Heart left ventricle (tissue), 16 donors: ENCODE measurements at regions not wholly inside any gene's neighbourhood (a gene's known extent, or its start where the extent isn't known, plus 50 kb on each side); places are given as distances from the start of the nearest gene placed in this dataset.

ENCODE experiments used
- ATAC-seq, 4 donors: fragments of 200-7000 bp; cut with Tn5 transposase; one replicate each; pipeline ENCODE4 v1.9.1; 2020 to 2022; ENCODE audit warnings: moderate library complexity in 4 of 4, mild to moderate bottlenecking in 3 of 4, moderate number of reproducible peaks in 1 of 4
- DNase-seq, 5 donors: peaks; one replicate each; pipeline ENCODE4 v3.0.0-alpha.2; 2020
- H3K27ac ChIP-seq, 12 donors: fragments of 200-600 bp; sonication (generic) in 4 of 12; one replicate each; pipeline versions ENCODE4 v1.5.0 to v1.8.0; 2016 to 2022; ENCODE audit warnings: mild to moderate bottlenecking in 2 of 12
- H3K27me3 ChIP-seq, 9 donors: fragments of 200-600 bp; sonication (generic) in 2 of 9; one replicate each; pipeline versions ENCODE4 v1.5.1 to v1.8.0; 2016 to 2022; ENCODE audit warnings: mild to moderate bottlenecking in 3 of 9
- H3K36me3 ChIP-seq, 9 donors: fragments of 200-600 bp; sonication (generic) in 2 of 9; one replicate each; pipeline versions ENCODE4 v1.5.0 to v1.8.0; 2018 to 2022; ENCODE audit warnings: mild to moderate bottlenecking in 2 of 9
- H3K4me1 ChIP-seq, 12 donors: fragments of 200-600 bp; sonication (generic) in 4 of 12; one replicate each; pipeline versions ENCODE4 v1.5.0 to v1.8.0; 2016 to 2022; ENCODE audit warnings: mild to moderate bottlenecking in 3 of 12
- H3K4me3 ChIP-seq, 12 donors: fragments of 200-600 bp; sonication (generic) in 4 of 12; one replicate each; pipeline versions ENCODE4 v1.5.0 to v1.8.0; 2017 to 2022; ENCODE audit warnings: mild to moderate bottlenecking in 9 of 12, moderate library complexity in 4 of 12
- H3K9me3 ChIP-seq, 12 donors: fragments of 200-600 bp; sonication (generic) in 4 of 12; one replicate each; pipeline versions ENCODE4 v1.5.0 to v1.8.0; 2016 to 2022; ENCODE audit warnings: mild to moderate bottlenecking in 1 of 12
- CTCF ChIP-seq, 12 donors: fragments of 200-600 bp; sonication (generic) in 4 of 12; IDR thresholded peaks; one replicate each; pipeline versions ENCODE4 v1.5.0 to v1.8.0; 2018 to 2022; ENCODE audit warnings: antibody characterized with exemption in 12 of 12, mild to moderate bottlenecking in 5 of 12
- POLR2A ChIP-seq, 2 donors: fragments of 450-650 bp; IDR thresholded peaks; one replicate each; pipeline ENCODE4 v1.6.1; 2017; ENCODE audit warnings: antibody characterized with exemption in 2 of 2, mild to moderate bottlenecking in 2 of 2, moderate library complexity in 2 of 2
- WGBS, 4 donors: extraction: QIAGEN DNeasy Blood & Tissue Kit in 2 of 4; methylation state at CpG; one replicate each; pipeline versions ENCODE4 v1.1.5 to v1.1.7; 2013 to 2018; 5-methylcytosine and 5-hydroxymethylcytosine counted together
- intact Hi-C, 10 donors: fragments of 100-400 bp; cut with DNase I; formaldehyde crosslinking; loops; one replicate each; pipeline versions ENCODE4 v1.11.1 to v1.14.2; 2022
- donor health status: ischemic (EF 13 %, LVEDD 7.1; RV severe dilation, severe dysfunction).
- donor health status: healthy with polysubstance abuse.
- donor health status: DM: no; HTN: yes; CAD: no.
- donor health status: DM: no; HTN: no; CAD: no.
- donor health status: ischemic (EF 25% LVEDD 6.9; RV normal size, moderate dysfunction).
- donor health status: ischemic (EF 25% LVEDD 5.7; RV mildly dilated, moderate dysfunction).
- donor health status: healthy.
- donor health status: DM: yes; HTN: yes; CAD: no.
- donor health status: ischemic (EF 35%, LVEDD 5.7; RV mildly dilated, moderate dysfunction).
- donor health status: nonischemic (EF 11% LVEDD 7.7; RV severe dilation, severe dysfunction).
- donor health status: DM: yes; HTN: yes; CAD: no.
- donor health status: PGD.
- donor health status: ischemic (EF 29% LVEDD 5.4; RV normal size, mild dysfunction).
- donor health status: nonischemic (EF 23%, LVEDD 6.1; RV moderate dilation, normal function).

GRCh38 chr2:59770651-59771050 lies 782.8 kb downstream of the BCL11A start:
- Histone ChIP-seq H3K4me1 (no peaks in the 10 kb centered on the region), H3K27ac (no peak overlapping the region), H3K36me3 (no peaks in the 10 kb centered on the region), H3K4me3 (no peak overlapping the region), H3K27me3 (no peaks in the 10 kb centered on the region), H3K9me3 (no peaks in the 10 kb centered on the region)
- TF ChIP-seq POLR2A (IDR thresholded peaks at IDR 0.05) (no peak), CTCF (IDR thresholded peaks at IDR 0.05) (no peak)
- intact Hi-C loops: no loop called here
- DNase-seq (no peak), ATAC-seq (no peak)
- 74 to 82% (median 78%) methylated on average over 2 of the region's 2 CpGs for WGBS, 4 donors

GRCh38 chr2:59761966-59762365 lies 791.5 kb downstream of the BCL11A start:
- H3K27ac ChIP-seq: no peak overlapping the region
- ATAC-seq: no peak
- no peaks in the 10 kb centered on the region for H3K36me3 ChIP-seq
- no peaks in the 10 kb centered on the region for H3K27me3 ChIP-seq
- no peak overlapping the region for H3K4me3 ChIP-seq
- intact Hi-C loops: no loop called here
- H3K9me3 ChIP-seq: no peaks in the 10 kb centered on the region
- H3K4me1 ChIP-seq: no peaks in the 10 kb centered on the region
- 78 to 93% (median 88%) methylated on average over 1 of the region's 1 CpG for WGBS, 4 donors
- TF ChIP-seq POLR2A (IDR thresholded peaks at IDR 0.05): no peak
- TF ChIP-seq CTCF (IDR thresholded peaks at IDR 0.05): no peak
- DNase-seq: no peak

GRCh38 chr2:59756150-59756549 lies 797.3 kb downstream of the BCL11A start:
- Histone ChIP-seq H3K9me3 (no peaks in the 10 kb centered on the region), H3K36me3 (no peaks in the 10 kb centered on the region), H3K27ac (no peak overlapping the region), H3K4me3 (no peak overlapping the region), H3K4me1 (no peaks in the 10 kb centered on the region), H3K27me3 (no peaks in the 10 kb centered on the region)
- intact Hi-C loops: no loop called here
- 93 to 96% (median 95%) methylated on average over 5 of the region's 5 CpGs for WGBS, 4 donors
- TF ChIP-seq POLR2A (IDR thresholded peaks at IDR 0.05) (no peak), CTCF (IDR thresholded peaks at IDR 0.05) (no peak)
- DNase-seq (no peak), ATAC-seq (no peak)

- ATAC-seq: no peak
Observed at GRCh38 chr2:59754011-59754735, 799.3 kb downstream of the BCL11A start.

More at GRCh38 chr2:59754011-59754735, 799.3 kb downstream of the BCL11A start:
- H3K36me3 ChIP-seq: no peaks in the 10 kb centered on the region
- H3K4me1 ChIP-seq: no peaks in the 10 kb centered on the region
- intact Hi-C loops: no loop called here
- peak in 1 of 12 donors; percentile 15 for TF ChIP-seq CTCF (IDR thresholded peaks at IDR 0.05)
- TF ChIP-seq POLR2A (IDR thresholded peaks at IDR 0.05): no peak
- H3K27me3 ChIP-seq: no peaks in the 10 kb centered on the region
- H3K27ac ChIP-seq: no peak overlapping the region
- no peak for DNase-seq
- WGBS, 4 donors: 50 to 61% (median 59%) methylated on average over 9 of the region's 9 CpGs
- no peak overlapping the region for H3K4me3 ChIP-seq
- H3K9me3 ChIP-seq: no peaks in the 10 kb centered on the region
